ENCODE measurements at regions not wholly inside any gene's neighbourhood (a gene's known extent, or its start where the extent isn't known, plus 50 kb on each side); places are given as distances from the start of the nearest gene placed in this dataset.

- peaks cover 6% of the 10 kb centered on the region for H3K9me3 Mint-ChIP-seq
Measured at GRCh38 chr4:180542445-180543100, 1700.6 kb upstream of the TENM3 start.

GRCh38 chr4:180550106-180550505 lies 1693.1 kb upstream of the TENM3 start:
- H3K36me3 Mint-ChIP-seq (ENCODE audit: low read depth) = no peaks in the 10 kb centered on the region
- no peaks in the 10 kb centered on the region for H3K4me1 Mint-ChIP-seq
- no peaks in the 10 kb centered on the region for H3K27me3 Mint-ChIP-seq

More at GRCh38 chr4:180542445-180543100, 1700.6 kb upstream of the TENM3 start:
- ATAC-seq (replicated peaks) = no peak
- H3K4me3 Mint-ChIP-seq = no peak overlapping the region
- no peaks in the 10 kb centered on the region for H3K36me3 Mint-ChIP-seq (ENCODE audit: low read depth)
- no peaks in the 10 kb centered on the region for H3K4me1 Mint-ChIP-seq
- no peak overlapping the region for H3K27ac Mint-ChIP-seq
- H3K27me3 Mint-ChIP-seq = no peaks in the 10 kb centered on the region

GRCh38 chr4:180557348-180557747 lies 1685.9 kb upstream of the TENM3 start:
- no peak for ATAC-seq (replicated peaks)
- Mint-ChIP-seq H3K4me3 (no peak overlapping the region), H3K9me3 (peaks cover 4% of the 10 kb centered on the region), H3K27ac (no peak overlapping the region), H3K27me3 (no peaks in the 10 kb centered on the region), H3K36me3 (ENCODE audit: low read depth) (no peaks in the 10 kb centered on the region), H3K4me1 (no peaks in the 10 kb centered on the region)

More at GRCh38 chr4:180550106-180550505, 1693.1 kb upstream of the TENM3 start:
- Mint-ChIP-seq H3K27ac (no peak overlapping the region), H3K9me3 (peaks cover 5% of the 10 kb centered on the region), H3K4me3 (no peak overlapping the region)
- no peak for ATAC-seq (replicated peaks)

- H3K4me1 Mint-ChIP-seq = no peaks in the 10 kb centered on the region
- H3K4me3 Mint-ChIP-seq = no peak overlapping the region
- H3K9me3 Mint-ChIP-seq = peaks cover 4% of the 10 kb centered on the region
- H3K27ac Mint-ChIP-seq = no peak overlapping the region
- H3K36me3 Mint-ChIP-seq (ENCODE audit: low read depth) = no peaks in the 10 kb centered on the region
- no peak for ATAC-seq (replicated peaks)
- no peaks in the 10 kb centered on the region for H3K27me3 Mint-ChIP-seq
Measured at GRCh38 chr4:180557950-180558349, 1685.3 kb upstream of the TENM3 start.

GRCh38 chr4:180558427-180558826 lies 1684.8 kb upstream of the TENM3 start:
- H3K4me1 Mint-ChIP-seq = no peaks in the 10 kb centered on the region
- no peaks in the 10 kb centered on the region for H3K27me3 Mint-ChIP-seq

GRCh38 chr4:180560896-180561295 lies 1682.3 kb upstream of the TENM3 start:
- no peak for ATAC-seq (replicated peaks)
- Mint-ChIP-seq H3K36me3 (ENCODE audit: low read depth) (no peaks in the 10 kb centered on the region), H3K27ac (no peak overlapping the region), H3K9me3 (no peaks in the 10 kb centered on the region), H3K27me3 (no peaks in the 10 kb centered on the region), H3K4me3 (no peak overlapping the region), H3K4me1 (no peaks in the 10 kb centered on the region)

More at GRCh38 chr4:180558427-180558826, 1684.8 kb upstream of the TENM3 start:
- Mint-ChIP-seq H3K27ac (no peak overlapping the region), H3K9me3 (peaks cover 4% of the 10 kb centered on the region), H3K4me3 (no peak overlapping the region), H3K36me3 (ENCODE audit: low read depth) (no peaks in the 10 kb centered on the region)
- no peak for ATAC-seq (replicated peaks)

- no peaks in the 10 kb centered on the region for H3K27me3 Mint-ChIP-seq
- no peaks in the 10 kb centered on the region for H3K36me3 Mint-ChIP-seq (ENCODE audit: low read depth)
- no peak for ATAC-seq (replicated peaks)
- H3K27ac Mint-ChIP-seq = no peak overlapping the region
- H3K4me1 Mint-ChIP-seq = no peaks in the 10 kb centered on the region
- H3K9me3 Mint-ChIP-seq = no peaks in the 10 kb centered on the region
- no peak overlapping the region for H3K4me3 Mint-ChIP-seq
Measured at GRCh38 chr4:180564026-180564425, 1679.2 kb upstream of the TENM3 start.

GRCh38 chr4:180564448-180564847 lies 1678.8 kb upstream of the TENM3 start:
- Mint-ChIP-seq H3K27me3 (no peaks in the 10 kb centered on the region), H3K9me3 (no peaks in the 10 kb centered on the region), H3K36me3 (ENCODE audit: low read depth) (no peaks in the 10 kb centered on the region), H3K4me3 (no peak overlapping the region), H3K27ac (no peak overlapping the region), H3K4me1 (no peaks in the 10 kb centered on the region)
- ATAC-seq (replicated peaks) = no peak

- H3K4me3 Mint-ChIP-seq = no peak overlapping the region
- H3K9me3 Mint-ChIP-seq = peaks cover 3% of the 10 kb centered on the region
- ATAC-seq (replicated peaks) = no peak
- H3K27ac Mint-ChIP-seq = no peak overlapping the region
- no peaks in the 10 kb centered on the region for H3K27me3 Mint-ChIP-seq
- no peaks in the 10 kb centered on the region for H3K36me3 Mint-ChIP-seq (ENCODE audit: low read depth)
- no peaks in the 10 kb centered on the region for H3K4me1 Mint-ChIP-seq
Measured at GRCh38 chr4:180565856-180566431, 1677.3 kb upstream of the TENM3 start.

- Mint-ChIP-seq H3K27ac (no peak overlapping the region), H3K4me1 (no peaks in the 10 kb centered on the region), H3K36me3 (ENCODE audit: low read depth) (no peaks in the 10 kb centered on the region), H3K4me3 (no peak overlapping the region), H3K27me3 (no peaks in the 10 kb centered on the region), H3K9me3 (peaks cover 5% of the 10 kb centered on the region)
- ATAC-seq (replicated peaks) = no peak
Measured at GRCh38 chr4:180566492-180566891, 1676.7 kb upstream of the TENM3 start.

- H3K4me3 Mint-ChIP-seq = no peak overlapping the region
- no peaks in the 10 kb centered on the region for H3K4me1 Mint-ChIP-seq
- no peak overlapping the region for H3K27ac Mint-ChIP-seq
- no peak for ATAC-seq (replicated peaks)
- H3K27me3 Mint-ChIP-seq = no peaks in the 10 kb centered on the region
- H3K9me3 Mint-ChIP-seq = peaks cover 5% of the 10 kb centered on the region
- H3K36me3 Mint-ChIP-seq (ENCODE audit: low read depth) = no peaks in the 10 kb centered on the region
Measured at GRCh38 chr4:180567080-180567479, 1676.1 kb upstream of the TENM3 start.

GRCh38 chr4:180571516-180572055 lies 1671.6 kb upstream of the TENM3 start:
- Mint-ChIP-seq H3K9me3 (peaks cover 8% of the 10 kb centered on the region), H3K36me3 (ENCODE audit: low read depth) (no peaks in the 10 kb centered on the region), H3K4me1 (no peaks in the 10 kb centered on the region), H3K4me3 (no peak overlapping the region), H3K27ac (no peak overlapping the region), H3K27me3 (no peaks in the 10 kb centered on the region)
- ATAC-seq (replicated peaks) = no peak

GRCh38 chr4:180578175-180578574 lies 1665.0 kb upstream of the TENM3 start:
- no peaks in the 10 kb centered on the region for H3K4me1 Mint-ChIP-seq
- no peaks in the 10 kb centered on the region for H3K27me3 Mint-ChIP-seq
- no peaks in the 10 kb centered on the region for H3K36me3 Mint-ChIP-seq (ENCODE audit: low read depth)
- ATAC-seq (replicated peaks) = no peak
- H3K4me3 Mint-ChIP-seq = no peak overlapping the region
- H3K9me3 Mint-ChIP-seq = peaks cover 3% of the 10 kb centered on the region
- no peak overlapping the region for H3K27ac Mint-ChIP-seq

- H3K4me1 Mint-ChIP-seq = no peaks in the 10 kb centered on the region
- no peaks in the 10 kb centered on the region for H3K27me3 Mint-ChIP-seq
- ATAC-seq (replicated peaks) = no peak
- no peak overlapping the region for H3K4me3 Mint-ChIP-seq
- H3K9me3 Mint-ChIP-seq = no peaks in the 10 kb centered on the region
- no peak overlapping the region for H3K27ac Mint-ChIP-seq
- no peaks in the 10 kb centered on the region for H3K36me3 Mint-ChIP-seq (ENCODE audit: low read depth)
Measured at GRCh38 chr4:180581061-180581460, 1662.1 kb upstream of the TENM3 start.

GRCh38 chr4:180587379-180587778 lies 1655.8 kb upstream of the TENM3 start:
- no peaks in the 10 kb centered on the region for H3K9me3 Mint-ChIP-seq
- no peak overlapping the region for H3K27ac Mint-ChIP-seq

More at GRCh38 chr4:180587379-180587778, 1655.8 kb upstream of the TENM3 start:
- Mint-ChIP-seq H3K27me3 (no peaks in the 10 kb centered on the region), H3K36me3 (ENCODE audit: low read depth) (no peaks in the 10 kb centered on the region), H3K4me1 (no peaks in the 10 kb centered on the region), H3K4me3 (no peak overlapping the region)
- ATAC-seq (replicated peaks) = no peak
